ENCODE measurements at regions not wholly inside any gene's neighbourhood (a gene's known extent, or its start where the extent isn't known, plus 50 kb on each side); places are given as distances from the start of the nearest gene placed in this dataset.

DNA sequence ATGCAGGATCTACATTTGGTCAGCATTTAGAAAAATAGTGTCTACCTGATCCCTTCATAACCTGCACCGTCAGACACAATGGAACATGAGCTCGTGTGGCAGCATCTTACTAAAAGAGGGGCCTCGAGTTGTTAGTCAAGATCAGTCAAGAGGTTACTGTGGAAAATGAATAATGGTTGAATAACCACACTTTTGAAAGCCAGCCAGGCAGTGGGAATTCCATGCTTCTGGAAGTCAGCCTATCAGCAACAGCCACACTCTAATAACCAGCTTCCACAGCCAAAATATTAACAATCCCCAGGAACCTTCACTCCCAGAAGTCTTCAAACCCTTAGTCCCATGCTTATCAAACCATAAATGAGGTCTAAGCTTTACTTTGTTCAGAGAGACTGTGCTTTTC lies 234.3 kb downstream of the HS3ST1 start:
- ChIA-PET CTCF (no interaction called here), POLR2A (no interaction called here)
- ATAC-seq (no peak), DNase-seq (ENCODE audit: low spot score) (no peak)
- Mint-ChIP-seq H3K36me3 (peaks cover 70% of the 10 kb centered on the region), H3K27me3 (ENCODE audit: low read depth) (no peaks in the 10 kb centered on the region; the same call in 1 of the 2 replicates), H3K9me3 (peaks cover 79% of the 10 kb centered on the region), H3K27ac (no peak overlapping the region), H3K4me3 (no peak overlapping the region), H3K4me1 (peaks cover 12% of the 10 kb centered on the region)
- TF ChIP-seq ZNF138 (CRISPR knock-in tag; conservative IDR thresholded peaks at IDR 0.05) (no peak), TCF7 (CRISPR knock-in tag; IDR thresholded peaks at IDR 0.05; ENCODE audit: low read depth) (no peak), TP53 (CRISPR knock-in tag; IDR thresholded peaks at IDR 0.05) (no peak), FOXP4 (CRISPR knock-in tag; IDR thresholded peaks at IDR 0.05) (no peak), OVOL2 (CRISPR knock-in tag; IDR thresholded peaks at IDR 0.05; ENCODE audit: borderline replicate concordance) (no peak), CREB1 (CRISPR knock-in tag; IDR thresholded peaks at IDR 0.05) (no peak), E2F5 (CRISPR knock-in tag; IDR thresholded peaks at IDR 0.05) (no peak), CBFB (CRISPR knock-in tag; IDR thresholded peaks at IDR 0.05; ENCODE audit: low read depth) (no peak), ESRRA (CRISPR knock-in tag; IDR thresholded peaks at IDR 0.05; ENCODE audit: borderline replicate concordance) (no peak), EMX1 (CRISPR knock-in tag; IDR thresholded peaks at IDR 0.05) (no peak), KAT7 (CRISPR knock-in tag; IDR thresholded peaks at IDR 0.05; ENCODE audit: borderline replicate concordance) (no peak), MXD4 (CRISPR knock-in tag; IDR thresholded peaks at IDR 0.05; ENCODE audit: borderline replicate concordance) (no peak)
- TF ChIP-seq, protein P1, sequence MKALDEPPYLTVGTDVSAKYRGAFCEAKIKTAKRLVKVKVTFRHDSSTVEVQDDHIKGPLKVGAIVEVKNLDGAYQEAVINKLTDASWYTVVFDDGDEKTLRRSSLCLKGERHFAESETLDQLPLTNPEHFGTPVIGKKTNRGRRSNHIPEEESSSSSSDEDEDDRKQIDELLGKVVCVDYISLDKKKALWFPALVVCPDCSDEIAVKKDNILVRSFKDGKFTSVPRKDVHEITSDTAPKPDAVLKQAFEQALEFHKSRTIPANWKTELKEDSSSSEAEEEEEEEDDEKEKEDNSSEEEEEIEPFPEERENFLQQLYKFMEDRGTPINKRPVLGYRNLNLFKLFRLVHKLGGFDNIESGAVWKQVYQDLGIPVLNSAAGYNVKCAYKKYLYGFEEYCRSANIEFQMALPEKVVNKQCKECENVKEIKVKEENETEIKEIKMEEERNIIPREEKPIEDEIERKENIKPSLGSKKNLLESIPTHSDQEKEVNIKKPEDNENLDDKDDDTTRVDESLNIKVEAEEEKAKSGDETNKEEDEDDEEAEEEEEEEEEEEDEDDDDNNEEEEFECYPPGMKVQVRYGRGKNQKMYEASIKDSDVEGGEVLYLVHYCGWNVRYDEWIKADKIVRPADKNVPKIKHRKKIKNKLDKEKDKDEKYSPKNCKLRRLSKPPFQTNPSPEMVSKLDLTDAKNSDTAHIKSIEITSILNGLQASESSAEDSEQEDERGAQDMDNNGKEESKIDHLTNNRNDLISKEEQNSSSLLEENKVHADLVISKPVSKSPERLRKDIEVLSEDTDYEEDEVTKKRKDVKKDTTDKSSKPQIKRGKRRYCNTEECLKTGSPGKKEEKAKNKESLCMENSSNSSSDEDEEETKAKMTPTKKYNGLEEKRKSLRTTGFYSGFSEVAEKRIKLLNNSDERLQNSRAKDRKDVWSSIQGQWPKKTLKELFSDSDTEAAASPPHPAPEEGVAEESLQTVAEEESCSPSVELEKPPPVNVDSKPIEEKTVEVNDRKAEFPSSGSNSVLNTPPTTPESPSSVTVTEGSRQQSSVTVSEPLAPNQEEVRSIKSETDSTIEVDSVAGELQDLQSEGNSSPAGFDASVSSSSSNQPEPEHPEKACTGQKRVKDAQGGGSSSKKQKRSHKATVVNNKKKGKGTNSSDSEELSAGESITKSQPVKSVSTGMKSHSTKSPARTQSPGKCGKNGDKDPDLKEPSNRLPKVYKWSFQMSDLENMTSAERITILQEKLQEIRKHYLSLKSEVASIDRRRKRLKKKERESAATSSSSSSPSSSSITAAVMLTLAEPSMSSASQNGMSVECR (CRISPR knock-in tag; IDR thresholded peaks at IDR 0.05; ENCODE audit: borderline replicate concordance), result no peak
- TF ChIP-seq, protein P2, sequence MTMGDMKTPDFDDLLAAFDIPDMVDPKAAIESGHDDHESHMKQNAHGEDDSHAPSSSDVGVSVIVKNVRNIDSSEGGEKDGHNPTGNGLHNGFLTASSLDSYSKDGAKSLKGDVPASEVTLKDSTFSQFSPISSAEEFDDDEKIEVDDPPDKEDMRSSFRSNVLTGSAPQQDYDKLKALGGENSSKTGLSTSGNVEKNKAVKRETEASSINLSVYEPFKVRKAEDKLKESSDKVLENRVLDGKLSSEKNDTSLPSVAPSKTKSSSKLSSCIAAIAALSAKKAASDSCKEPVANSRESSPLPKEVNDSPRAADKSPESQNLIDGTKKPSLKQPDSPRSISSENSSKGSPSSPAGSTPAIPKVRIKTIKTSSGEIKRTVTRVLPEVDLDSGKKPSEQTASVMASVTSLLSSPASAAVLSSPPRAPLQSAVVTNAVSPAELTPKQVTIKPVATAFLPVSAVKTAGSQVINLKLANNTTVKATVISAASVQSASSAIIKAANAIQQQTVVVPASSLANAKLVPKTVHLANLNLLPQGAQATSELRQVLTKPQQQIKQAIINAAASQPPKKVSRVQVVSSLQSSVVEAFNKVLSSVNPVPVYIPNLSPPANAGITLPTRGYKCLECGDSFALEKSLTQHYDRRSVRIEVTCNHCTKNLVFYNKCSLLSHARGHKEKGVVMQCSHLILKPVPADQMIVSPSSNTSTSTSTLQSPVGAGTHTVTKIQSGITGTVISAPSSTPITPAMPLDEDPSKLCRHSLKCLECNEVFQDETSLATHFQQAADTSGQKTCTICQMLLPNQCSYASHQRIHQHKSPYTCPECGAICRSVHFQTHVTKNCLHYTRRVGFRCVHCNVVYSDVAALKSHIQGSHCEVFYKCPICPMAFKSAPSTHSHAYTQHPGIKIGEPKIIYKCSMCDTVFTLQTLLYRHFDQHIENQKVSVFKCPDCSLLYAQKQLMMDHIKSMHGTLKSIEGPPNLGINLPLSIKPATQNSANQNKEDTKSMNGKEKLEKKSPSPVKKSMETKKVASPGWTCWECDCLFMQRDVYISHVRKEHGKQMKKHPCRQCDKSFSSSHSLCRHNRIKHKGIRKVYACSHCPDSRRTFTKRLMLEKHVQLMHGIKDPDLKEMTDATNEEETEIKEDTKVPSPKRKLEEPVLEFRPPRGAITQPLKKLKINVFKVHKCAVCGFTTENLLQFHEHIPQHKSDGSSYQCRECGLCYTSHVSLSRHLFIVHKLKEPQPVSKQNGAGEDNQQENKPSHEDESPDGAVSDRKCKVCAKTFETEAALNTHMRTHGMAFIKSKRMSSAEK (CRISPR knock-in tag; IDR thresholded peaks at IDR 0.05; ENCODE audit: borderline replicate concordance), result no peak
- TF ChIP-seq, protein P3, sequence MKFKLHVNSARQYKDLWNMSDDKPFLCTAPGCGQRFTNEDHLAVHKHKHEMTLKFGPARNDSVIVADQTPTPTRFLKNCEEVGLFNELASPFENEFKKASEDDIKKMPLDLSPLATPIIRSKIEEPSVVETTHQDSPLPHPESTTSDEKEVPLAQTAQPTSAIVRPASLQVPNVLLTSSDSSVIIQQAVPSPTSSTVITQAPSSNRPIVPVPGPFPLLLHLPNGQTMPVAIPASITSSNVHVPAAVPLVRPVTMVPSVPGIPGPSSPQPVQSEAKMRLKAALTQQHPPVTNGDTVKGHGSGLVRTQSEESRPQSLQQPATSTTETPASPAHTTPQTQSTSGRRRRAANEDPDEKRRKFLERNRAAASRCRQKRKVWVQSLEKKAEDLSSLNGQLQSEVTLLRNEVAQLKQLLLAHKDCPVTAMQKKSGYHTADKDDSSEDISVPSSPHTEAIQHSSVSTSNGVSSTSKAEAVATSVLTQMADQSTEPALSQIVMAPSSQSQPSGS (CRISPR knock-in tag; IDR thresholded peaks at IDR 0.05; ENCODE audit: borderline replicate concordance, low read depth), result no peak
